ENCODE measurements at regions not wholly inside any gene's neighbourhood (a gene's known extent, or its start where the extent isn't known, plus 50 kb on each side); places are given as distances from the start of the nearest gene placed in this dataset.

DNA sequence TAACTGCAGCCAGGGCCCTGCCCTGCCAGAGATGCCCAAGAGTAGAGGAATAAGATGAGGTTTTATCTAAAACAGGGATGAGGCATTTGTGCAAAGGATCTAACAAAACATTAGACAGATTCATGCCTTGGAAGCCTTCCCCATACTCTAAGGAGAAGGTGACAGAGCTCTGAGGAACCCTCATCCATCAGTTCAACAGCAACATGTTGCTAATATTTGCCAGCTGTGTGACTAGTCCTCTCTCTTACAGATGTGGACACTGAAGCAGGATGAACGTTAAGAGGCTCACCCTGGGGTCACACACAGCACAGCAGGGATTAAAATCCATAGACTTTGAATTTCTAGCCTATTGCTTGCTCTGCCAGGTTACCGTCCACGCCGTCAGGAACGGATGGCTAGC lies 99.0 kb downstream of the ZBTB18 start:
- TF ChIP-seq, protein P1, sequence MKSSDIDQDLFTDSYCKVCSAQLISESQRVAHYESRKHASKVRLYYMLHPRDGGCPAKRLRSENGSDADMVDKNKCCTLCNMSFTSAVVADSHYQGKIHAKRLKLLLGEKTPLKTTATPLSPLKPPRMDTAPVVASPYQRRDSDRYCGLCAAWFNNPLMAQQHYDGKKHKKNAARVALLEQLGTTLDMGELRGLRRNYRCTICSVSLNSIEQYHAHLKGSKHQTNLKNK (CRISPR knock-in tag; IDR thresholded peaks at IDR 0.05), result no peak
- TF ChIP-seq, protein P2, sequence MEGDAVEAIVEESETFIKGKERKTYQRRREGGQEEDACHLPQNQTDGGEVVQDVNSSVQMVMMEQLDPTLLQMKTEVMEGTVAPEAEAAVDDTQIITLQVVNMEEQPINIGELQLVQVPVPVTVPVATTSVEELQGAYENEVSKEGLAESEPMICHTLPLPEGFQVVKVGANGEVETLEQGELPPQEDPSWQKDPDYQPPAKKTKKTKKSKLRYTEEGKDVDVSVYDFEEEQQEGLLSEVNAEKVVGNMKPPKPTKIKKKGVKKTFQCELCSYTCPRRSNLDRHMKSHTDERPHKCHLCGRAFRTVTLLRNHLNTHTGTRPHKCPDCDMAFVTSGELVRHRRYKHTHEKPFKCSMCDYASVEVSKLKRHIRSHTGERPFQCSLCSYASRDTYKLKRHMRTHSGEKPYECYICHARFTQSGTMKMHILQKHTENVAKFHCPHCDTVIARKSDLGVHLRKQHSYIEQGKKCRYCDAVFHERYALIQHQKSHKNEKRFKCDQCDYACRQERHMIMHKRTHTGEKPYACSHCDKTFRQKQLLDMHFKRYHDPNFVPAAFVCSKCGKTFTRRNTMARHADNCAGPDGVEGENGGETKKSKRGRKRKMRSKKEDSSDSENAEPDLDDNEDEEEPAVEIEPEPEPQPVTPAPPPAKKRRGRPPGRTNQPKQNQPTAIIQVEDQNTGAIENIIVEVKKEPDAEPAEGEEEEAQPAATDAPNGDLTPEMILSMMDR (IDR thresholded peaks at IDR 0.05), result no peak
- TF ChIP-seq JUN (CRISPR knock-in tag; IDR thresholded peaks at IDR 0.05) (no peak), ZNF423 (CRISPR knock-in tag; IDR thresholded peaks at IDR 0.05) (no peak), JAZF1 (CRISPR knock-in tag; IDR thresholded peaks at IDR 0.05) (no peak), ELF4 (CRISPR knock-in tag; IDR thresholded peaks at IDR 0.05; ENCODE audit: low read depth) (no peak), CREM (CRISPR knock-in tag; IDR thresholded peaks at IDR 0.05) (no peak), ZNF281 (CRISPR knock-in tag; IDR thresholded peaks at IDR 0.05) (no peak), NR1H2 (CRISPR knock-in tag; IDR thresholded peaks at IDR 0.05) (no peak), ETV6 (CRISPR knock-in tag; IDR thresholded peaks at IDR 0.05) (no peak), AFF4 (CRISPR knock-in tag; IDR thresholded peaks at IDR 0.05; ENCODE audit: borderline replicate concordance) (no peak), KAT7 (CRISPR knock-in tag; IDR thresholded peaks at IDR 0.05; ENCODE audit: borderline replicate concordance) (no peak), IRF2 (CRISPR knock-in tag; IDR thresholded peaks at IDR 0.05; ENCODE audit: borderline replicate concordance, low read depth) (no peak), HMGXB4 (CRISPR knock-in tag; IDR thresholded peaks at IDR 0.05) (no peak), FOXJ3 (CRISPR knock-in tag; IDR thresholded peaks at IDR 0.05; ENCODE audit: borderline replicate concordance) (no peak), TP53 (CRISPR knock-in tag; IDR thresholded peaks at IDR 0.05) (no peak)
- TF ChIP-seq, protein P3, sequence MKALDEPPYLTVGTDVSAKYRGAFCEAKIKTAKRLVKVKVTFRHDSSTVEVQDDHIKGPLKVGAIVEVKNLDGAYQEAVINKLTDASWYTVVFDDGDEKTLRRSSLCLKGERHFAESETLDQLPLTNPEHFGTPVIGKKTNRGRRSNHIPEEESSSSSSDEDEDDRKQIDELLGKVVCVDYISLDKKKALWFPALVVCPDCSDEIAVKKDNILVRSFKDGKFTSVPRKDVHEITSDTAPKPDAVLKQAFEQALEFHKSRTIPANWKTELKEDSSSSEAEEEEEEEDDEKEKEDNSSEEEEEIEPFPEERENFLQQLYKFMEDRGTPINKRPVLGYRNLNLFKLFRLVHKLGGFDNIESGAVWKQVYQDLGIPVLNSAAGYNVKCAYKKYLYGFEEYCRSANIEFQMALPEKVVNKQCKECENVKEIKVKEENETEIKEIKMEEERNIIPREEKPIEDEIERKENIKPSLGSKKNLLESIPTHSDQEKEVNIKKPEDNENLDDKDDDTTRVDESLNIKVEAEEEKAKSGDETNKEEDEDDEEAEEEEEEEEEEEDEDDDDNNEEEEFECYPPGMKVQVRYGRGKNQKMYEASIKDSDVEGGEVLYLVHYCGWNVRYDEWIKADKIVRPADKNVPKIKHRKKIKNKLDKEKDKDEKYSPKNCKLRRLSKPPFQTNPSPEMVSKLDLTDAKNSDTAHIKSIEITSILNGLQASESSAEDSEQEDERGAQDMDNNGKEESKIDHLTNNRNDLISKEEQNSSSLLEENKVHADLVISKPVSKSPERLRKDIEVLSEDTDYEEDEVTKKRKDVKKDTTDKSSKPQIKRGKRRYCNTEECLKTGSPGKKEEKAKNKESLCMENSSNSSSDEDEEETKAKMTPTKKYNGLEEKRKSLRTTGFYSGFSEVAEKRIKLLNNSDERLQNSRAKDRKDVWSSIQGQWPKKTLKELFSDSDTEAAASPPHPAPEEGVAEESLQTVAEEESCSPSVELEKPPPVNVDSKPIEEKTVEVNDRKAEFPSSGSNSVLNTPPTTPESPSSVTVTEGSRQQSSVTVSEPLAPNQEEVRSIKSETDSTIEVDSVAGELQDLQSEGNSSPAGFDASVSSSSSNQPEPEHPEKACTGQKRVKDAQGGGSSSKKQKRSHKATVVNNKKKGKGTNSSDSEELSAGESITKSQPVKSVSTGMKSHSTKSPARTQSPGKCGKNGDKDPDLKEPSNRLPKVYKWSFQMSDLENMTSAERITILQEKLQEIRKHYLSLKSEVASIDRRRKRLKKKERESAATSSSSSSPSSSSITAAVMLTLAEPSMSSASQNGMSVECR (CRISPR knock-in tag; IDR thresholded peaks at IDR 0.05; ENCODE audit: borderline replicate concordance), result no peak
- TF ChIP-seq, protein P4, sequence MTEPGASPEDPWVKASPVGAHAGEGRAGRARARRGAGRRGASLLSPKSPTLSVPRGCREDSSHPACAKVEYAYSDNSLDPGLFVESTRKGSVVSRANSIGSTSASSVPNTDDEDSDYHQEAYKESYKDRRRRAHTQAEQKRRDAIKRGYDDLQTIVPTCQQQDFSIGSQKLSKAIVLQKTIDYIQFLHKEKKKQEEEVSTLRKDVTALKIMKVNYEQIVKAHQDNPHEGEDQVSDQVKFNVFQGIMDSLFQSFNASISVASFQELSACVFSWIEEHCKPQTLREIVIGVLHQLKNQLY (CRISPR knock-in tag; IDR thresholded peaks at IDR 0.05), result no peak
- no peak for DNase-seq (ENCODE audit: low spot score)
- Mint-ChIP-seq H3K36me3 (no peaks in the 10 kb centered on the region), H3K4me3 (no peak overlapping the region), H3K4me1 (peaks cover 13% of the 10 kb centered on the region), H3K27ac (no peak overlapping the region), H3K9me3 (no peaks in the 10 kb centered on the region), H3K27me3 (ENCODE audit: low read depth) (no peaks in the 10 kb centered on the region)
- CTCF ChIA-PET, result no interaction called here
- POLR2A ChIA-PET, result interaction anchor here (1.0 kb wide), 1 partner anchor 48 kb away, joined by 3 read pairs; no protein-coding TSS in a partner anchor
- no peak for ATAC-seq
